GM18868 (cell line): ENCODE measurements at regions not wholly inside any gene's neighbourhood (a gene's known extent, or its start where the extent isn't known, plus 50 kb on each side); places are given as distances from the start of the nearest gene placed in this dataset.

ENCODE experiments used
- ATAC-seq: cut with Tn5 transposase; IDR thresholded peaks from one replicate; pipeline ENCODE4 v1.9.1; 2021; ENCODE audit warnings: mild to moderate bottlenecking, moderate library complexity; ENCODE audit not compliant: unreplicated experiment

GRCh38 chr1:184215274-184215925 is 163.9 kb downstream of the TSEN15 start:
- ATAC-seq: no peak

- ATAC-seq: no peak
These were observed 167.0 kb downstream of the TSEN15 start for GRCh38 chr1:184218458-184219075.

GRCh38 chr1:184219414-184219813 is 167.4 kb upstream of the C1orf21 start:
- ATAC-seq: no peak

GRCh38 chr1:184219883-184220282 is 166.9 kb upstream of the C1orf21 start:
- ATAC-seq: no peak

- no peak for ATAC-seq
These were observed 165.7 kb upstream of the C1orf21 start for GRCh38 chr1:184221087-184221486.

- no peak for ATAC-seq
These were observed 164.2 kb upstream of the C1orf21 start for GRCh38 chr1:184222652-184223052.

GRCh38 chr1:184223216-184223615 is 163.6 kb upstream of the C1orf21 start:
- ATAC-seq: no peak

GRCh38 chr1:184225283-184226099 is 161.3 kb upstream of the C1orf21 start:
- no peak for ATAC-seq

- no peak for ATAC-seq
These were observed 160.7 kb upstream of the C1orf21 start for GRCh38 chr1:184226100-184226487.

- ATAC-seq: no peak
These were observed 158.3 kb upstream of the C1orf21 start for GRCh38 chr1:184228558-184228957.

- ATAC-seq: no peak
These were observed 149.2 kb upstream of the C1orf21 start for GRCh38 chr1:184237588-184237987.

- no peak for ATAC-seq
These were observed 145.4 kb upstream of the C1orf21 start for GRCh38 chr1:184241446-184241845.

GRCh38 chr1:184242507-184242943 is 144.3 kb upstream of the C1orf21 start:
- ATAC-seq: no peak

GRCh38 chr1:184244962-184245361 is 141.9 kb upstream of the C1orf21 start:
- no peak for ATAC-seq

GRCh38 chr1:184247671-184248070 is 139.2 kb upstream of the C1orf21 start:
- ATAC-seq: no peak

- ATAC-seq: no peak
These were observed 132.9 kb upstream of the C1orf21 start for GRCh38 chr1:184253921-184254320.

GRCh38 chr1:184254849-184255248 is 132.0 kb upstream of the C1orf21 start:
- no peak for ATAC-seq

GRCh38 chr1:184255560-184255959 is 131.3 kb upstream of the C1orf21 start:
- no peak for ATAC-seq

- no peak for ATAC-seq
These were observed 129.0 kb upstream of the C1orf21 start for GRCh38 chr1:184257873-184258272.

- ATAC-seq: no peak
These were observed 128.3 kb upstream of the C1orf21 start for GRCh38 chr1:184258525-184258924.

GRCh38 chr1:184260382-184260781 is 126.4 kb upstream of the C1orf21 start:
- no peak for ATAC-seq

- ATAC-seq: no peak
These were observed 124.7 kb upstream of the C1orf21 start for GRCh38 chr1:184262109-184262508.
